ENCODE measurements at regions not wholly inside any gene's neighbourhood (a gene's known extent, or its start where the extent isn't known, plus 50 kb on each side); places are given as distances from the start of the nearest gene placed in this dataset.

- Histone ChIP-seq H4K20me1 (ENCODE audit: insufficient read depth) (no peaks in the 10 kb centered on the region), H3K27me3 (ENCODE audit: insufficient read depth, low read length) (no peaks in the 10 kb centered on the region), H3K4me1 (ENCODE audit: control insufficient read depth in 1 of 2, insufficient read depth in 2 of 2, low read length in 2 of 2) (no peaks in the 10 kb centered on the region), H3K9ac (ENCODE audit: low read length) (no peak overlapping the region), H3K36me3 (ENCODE audit: control insufficient read depth in 1 of 2, insufficient read depth in 2 of 2, low read length in 2 of 2) (no peaks in the 10 kb centered on the region), H3K4me2 (ENCODE audit: low read length) (no peak overlapping the region), H2AFZ (ENCODE audit: low read depth, low read length, poor library complexity, severe bottlenecking) (no peak overlapping the region), H3K9me3 (ENCODE audit: control insufficient read depth in 1 of 2, insufficient read depth in 1 of 2, low read depth in 1 of 2, low read length in 2 of 2) (no peaks in the 10 kb centered on the region), H3K27ac (ENCODE audit: low read depth, low read length) (no peak overlapping the region), H3K4me3 (replicated peaks in 1 of 2; ENCODE audit: low read depth in 1 of 2, low read length in 2 of 2) (no peak overlapping the region), H3K79me2 (ENCODE audit: insufficient read depth, low read length) (no peaks in the 10 kb centered on the region), H3K9me2 (ENCODE audit: insufficient read depth) (no peaks in the 10 kb centered on the region)
- RAD21 ChIA-PET (ENCODE audit: low non-redundant PET in 1 of 2, low total read pairs in 2 of 2, uncharacterized antibody in 2 of 2, unreplicated experiment in 2 of 2) = no interaction called here
- no TSS peak for BruUV-seq (replicated peaks)
- DNase-seq (ENCODE audit: low read depth, low spot score) (no peak), ATAC-seq (no peak)
- intact Hi-C loops (cut with micrococcal nuclease) = no loop called here
- TF ChIP-seq ELF1 (IDR thresholded peaks at IDR 0.05; ENCODE audit: borderline replicate concordance, low read depth) = no peak
- no peak for TF ChIP-seq SIN3A (IDR thresholded peaks at IDR 0.05; ENCODE audit: low read depth)
- TF ChIP-seq YY1 (IDR thresholded peaks at IDR 0.05; ENCODE audit: extremely low read depth, insufficient replicate concordance, low read depth, low read length) = no peak
- TF ChIP-seq CBX3 (IDR thresholded peaks at IDR 0.05; ENCODE audit: low read depth) = no peak
- no peak for TF ChIP-seq FOSL1 (IDR thresholded peaks at IDR 0.05; ENCODE audit: low read depth)
- no peak for TF ChIP-seq RAD21 (IDR thresholded peaks at IDR 0.05; ENCODE audit: low read depth)
- no peak for TF ChIP-seq EGR1 (IDR thresholded peaks at IDR 0.05; ENCODE audit: low read depth)
- TF ChIP-seq CTCF (IDR thresholded peaks at IDR 0.05 in 2 of 3, conservative IDR thresholded peaks at IDR 0.05 in 1 of 3; ENCODE audit: borderline replicate concordance in 1 of 3, insufficient read depth in 1 of 3, low read depth in 2 of 3, low read length in 2 of 3) = no peak
- no peak for TF ChIP-seq EZH2phosphoT487 (IDR thresholded peaks at IDR 0.05; ENCODE audit: borderline replicate concordance)
- TF ChIP-seq POLR2A (IDR thresholded peaks at IDR 0.05; ENCODE audit: borderline replicate concordance, extremely low read depth, insufficient read depth, insufficient read length) = no peak
- no peak for TF ChIP-seq SP1 (IDR thresholded peaks at IDR 0.05; ENCODE audit: low read depth)
- POLR2A ChIA-PET = no interaction called here
- CTCF ChIA-PET = interaction anchor here (2.7 kb wide), 1 partner anchor 10 kb away, joined by 9 read pairs; no protein-coding TSS in a partner anchor
Measured at GRCh38 chr3:112744825-112745566, 101.7 kb downstream of the CD200R1L start.
